B cell (primary cell): ENCODE measurements at regions not wholly inside any gene's neighbourhood (a gene's known extent, or its start where the extent isn't known, plus 50 kb on each side); places are given as distances from the start of the nearest gene placed in this dataset.

Source experiments
- ATAC-seq: fragments of 200-7000 bp; cut with Tn5 transposase; one replicate; pipeline ENCODE4 v1.10.0; 2021; ENCODE audit warnings: low read depth, mild to moderate bottlenecking, moderate number of reproducible peaks, moderate library complexity
- CTCF ChIA-PET: fragments of 350-600 bp; sonication (Branson Sonifier 250); formaldehyde crosslinking; loops from one replicate; lab custom pipeline; 2021; ENCODE audit warnings: antibody characterized with exemption, inconsistent platforms; lab: Charles Lee
- POLR2A ChIA-PET: fragments of 350-600 bp; sonication (Branson Sonifier 250); formaldehyde crosslinking; loops from one replicate; lab custom pipeline; 2021; ENCODE audit warnings: antibody characterized with exemption; lab: Charles Lee
- DNase-seq: peaks from one replicate; pipeline ENCODE4 v3.0.0; 2013
- H2AFZ ChIP-seq: 2 replicates; pipeline ENCODE4 v1.6.1; 2012; ENCODE audit warnings: mild to moderate bottlenecking, low read depth, low read length; ENCODE audit not compliant: insufficient read depth, poor library complexity, severe bottlenecking
- H3K27ac ChIP-seq, 2 donors: 1 replicate in 1 of 2; 2 replicates in 1 of 2; pipeline ENCODE4 v1.5.1; 2012 to 2013; ENCODE audit warnings: low read length in 2 of 2, mild to moderate bottlenecking in 2 of 2, moderate library complexity in 1 of 2
- H3K27me3 ChIP-seq, 4 experiments: fragments of 200-600 bp in 1 of 4; sonication (generic) in 1 of 4; replicated peaks in 1 of 4; 1 replicate in 2 of 4; 2 replicates in 2 of 4; pipeline versions ENCODE4 v1.6.1 to v1.7.0; 2013 to 2016; ENCODE audit warnings: low read length in 3 of 4, mild to moderate bottlenecking in 2 of 4, mixed read lengths in 1 of 4, moderate library complexity in 1 of 4; ENCODE audit not compliant: insufficient read depth in 4 of 4, control insufficient read depth in 3 of 4; ENCODE audit errors: control extremely low read depth in 1 of 4
- H3K36me3 ChIP-seq, 2 experiments: replicated peaks in 1 of 2; 1 replicate in 1 of 2; 2 replicates in 1 of 2; pipeline versions ENCODE4 v1.6.1 to v1.7.1; 2013; ENCODE audit warnings: low read length in 1 of 2; ENCODE audit not compliant: insufficient read depth in 2 of 2, control insufficient read depth in 1 of 2; ENCODE audit errors: control extremely low read depth in 1 of 2, extremely low read depth in 1 of 2
- H3K4me1 ChIP-seq, 2 donors: fragments of 200-600 bp in 1 of 2; sonication (generic) in 1 of 2; 1 replicate in 1 of 2; 2 replicates in 1 of 2; pipeline versions ENCODE4 v1.5.1 to v1.6.1; 2013 to 2017; ENCODE audit warnings: low read length in 2 of 2; ENCODE audit not compliant: control insufficient read depth in 2 of 2, insufficient read depth in 2 of 2
- H3K4me2 ChIP-seq: replicated peaks from 2 replicates; pipeline ENCODE3; 2012; ENCODE audit warnings: mild to moderate bottlenecking, low read depth, low read length; ENCODE audit not compliant: poor library complexity, severe bottlenecking
- H3K4me3 ChIP-seq, 5 experiments: fragments of 200-600 bp in 1 of 5; sonication (generic) in 1 of 5; 1 replicate in 3 of 5; 2 replicates in 2 of 5; pipeline versions ENCODE4 v1.5.1 to v1.7.0; 2011 to 2016; ENCODE audit warnings: low read length in 4 of 5, mild to moderate bottlenecking in 4 of 5, low read depth in 2 of 5, control low read depth in 1 of 5, moderate library complexity in 1 of 5; ENCODE audit not compliant: insufficient read depth in 1 of 5; ENCODE audit errors: control extremely low read depth in 1 of 5, extremely low read depth in 1 of 5
- H3K79me2 ChIP-seq: fragments of 200-600 bp; sonication (generic); one replicate; pipeline ENCODE4 v1.6.0; 2016; ENCODE audit warnings: low read length; ENCODE audit not compliant: control insufficient read depth, insufficient read depth
- H3K9ac ChIP-seq: fragments of 200-600 bp; sonication (generic); 2 replicates; pipeline ENCODE4 v1.6.1; 2017; ENCODE audit warnings: mild to moderate bottlenecking, low read length, moderate library complexity
- H3K9me3 ChIP-seq, 3 donors: one replicate each; pipeline versions ENCODE4 v1.6.1 to v1.7.1; 2013; ENCODE audit warnings: low read length in 2 of 3; ENCODE audit not compliant: control insufficient read depth in 2 of 3, insufficient read depth in 1 of 3; ENCODE audit errors: control extremely low read depth in 1 of 3
- H4K20me1 ChIP-seq: 2 replicates; pipeline ENCODE4 v1.6.0; 2012; ENCODE audit warnings: mild to moderate bottlenecking, low read length; ENCODE audit not compliant: insufficient read depth, control insufficient read depth, poor library complexity, severe bottlenecking
- H3K27ac Mint-ChIP-seq: one replicate; pipeline ENCODE4 v1.8.0; 2021; ENCODE audit warnings: mixed read lengths
- H3K27me3 Mint-ChIP-seq: one replicate; pipeline ENCODE4 v1.8.0; 2021; ENCODE audit warnings: mixed read lengths
- H3K4me1 Mint-ChIP-seq: one replicate; pipeline ENCODE4 v1.8.0; 2021; ENCODE audit warnings: mixed read lengths
- H3K4me3 Mint-ChIP-seq: one replicate; pipeline ENCODE4 v1.8.0; 2021; ENCODE audit warnings: mixed read lengths
- H3K9me3 Mint-ChIP-seq: one replicate; pipeline ENCODE4 v1.8.0; 2022; ENCODE audit warnings: mixed read lengths; ENCODE audit not compliant: insufficient read depth
- CTCF ChIP-seq: fragments of 200-600 bp; IDR thresholded peaks from one replicate; pipeline ENCODE4 v1.8.0; 2022; ENCODE audit warnings: antibody characterized with exemption, mild to moderate bottlenecking
- EZH2 ChIP-seq: IDR thresholded peaks from 2 replicates; pipeline ENCODE4 v1.6.1; 2012; ENCODE audit warnings: borderline replicate concordance, low read depth, mild to moderate bottlenecking, moderate library complexity, low read length; ENCODE audit not compliant: insufficient read depth, poor library complexity, severe bottlenecking
- WGBS: methylation state at CpG from one replicate; pipeline ENCODE4 v1.1.5; 2013; ENCODE audit warnings: missing lambda C conversion rate; ENCODE audit not compliant: insufficient coverage; 5-methylcytosine and 5-hydroxymethylcytosine counted together
- intact Hi-C: fragments of 100-400 bp; cut with micrococcal nuclease; formaldehyde crosslinking; loops from one replicate; pipeline ENCODE4 v1.10.0; 2022

GRCh38 chr9:27672718-27673117 is 99.4 kb upstream of the C9orf72 start:
- H3K79me2 ChIP-seq, result no peaks in the 10 kb centered on the region
- no peak overlapping the region for H2AFZ ChIP-seq
- no peak overlapping the region for H3K4me3 ChIP-seq
- WGBS, result no CpG with 5 or more reads among the region's 3 CpGs
- H3K4me1 ChIP-seq, result no peaks in the 10 kb centered on the region
- DNase-seq (no peak), ATAC-seq (no peak)
- H3K27me3 ChIP-seq, result no peaks in the 10 kb centered on the region
- H3K4me2 ChIP-seq, result no peak overlapping the region
- H4K20me1 ChIP-seq, result no peaks in the 10 kb centered on the region
- H3K27ac Mint-ChIP-seq, result no peak overlapping the region
- TF ChIP-seq CTCF (no peak), EZH2 (no peak)
- POLR2A ChIA-PET, result no interaction called here
- no peaks in the 10 kb centered on the region for H3K9me3 Mint-ChIP-seq
- no peak overlapping the region for H3K4me3 Mint-ChIP-seq
- intact Hi-C loops, result no loop called here
- H3K27me3 Mint-ChIP-seq, result peaks cover 13% of the 10 kb centered on the region
- no peaks in the 10 kb centered on the region for H3K9me3 ChIP-seq
- no peak overlapping the region for H3K27ac ChIP-seq
- H3K36me3 ChIP-seq, result no peaks in the 10 kb centered on the region
- CTCF ChIA-PET, result no interaction called here
- no peaks in the 10 kb centered on the region for H3K4me1 Mint-ChIP-seq
- H3K9ac ChIP-seq, result no peak overlapping the region

GRCh38 chr9:27673641-27674040 is 100.4 kb upstream of the C9orf72 start:
- ChIA-PET POLR2A (interaction anchor here (0.6 kb wide), 1 partner anchor 100 kb away, joined by 3 read pairs; no protein-coding TSS in a partner anchor), CTCF (no interaction called here)
- TF ChIP-seq CTCF (no peak), EZH2 (no peak)
- Mint-ChIP-seq H3K4me1 (no peaks in the 10 kb centered on the region), H3K4me3 (no peak overlapping the region), H3K27me3 (peaks cover 19% of the 10 kb centered on the region), H3K9me3 (no peaks in the 10 kb centered on the region), H3K27ac (no peak overlapping the region)
- Histone ChIP-seq H4K20me1 (no peaks in the 10 kb centered on the region), H3K4me2 (no peak overlapping the region), H3K4me1 (no peaks in the 10 kb centered on the region), H3K9ac (no peak overlapping the region), H2AFZ (no peak overlapping the region), H3K27me3 (no peaks in the 10 kb centered on the region), H3K36me3 (no peaks in the 10 kb centered on the region), H3K4me3 (no peak overlapping the region), H3K79me2 (no peaks in the 10 kb centered on the region), H3K9me3 (no peaks in the 10 kb centered on the region), H3K27ac (no peak overlapping the region)
- ATAC-seq (no peak), DNase-seq (no peak)
- intact Hi-C loops, result no loop called here
- WGBS, result 92% methylated on average over 2 of the region's 3 CpGs
